Transverse colon (tissue), 4 donors: ENCODE measurements at regions not wholly inside any gene's neighbourhood (a gene's known extent, or its start where the extent isn't known, plus 50 kb on each side); places are given as distances from the start of the nearest gene placed in this dataset.

ENCODE experiments used
- DNase-seq: peaks from one replicate; pipeline ENCODE4 v3.0.0-alpha.2; 2019
- H3K27ac ChIP-seq, 4 donors: fragments of 200-600 bp; sonication (generic); 2 replicates each; pipeline ENCODE4 v1.5.1; 2016 to 2018; ENCODE audit warnings: inconsistent platforms in 4 of 4
- H3K27me3 ChIP-seq: fragments of 200-600 bp; sonication (generic); 2 replicates; pipeline ENCODE4 v1.5.1; 2017; ENCODE audit warnings: inconsistent platforms
- H3K36me3 ChIP-seq, 4 donors: fragments of 200-600 bp; sonication (generic); 2 replicates each; pipeline ENCODE4 v1.5.1; 2017 to 2019; ENCODE audit warnings: inconsistent platforms in 4 of 4
- H3K4me1 ChIP-seq, 4 donors: fragments of 200-600 bp; sonication (generic); 2 replicates each; pipeline ENCODE4 v1.5.1; 2017 to 2020; ENCODE audit warnings: inconsistent platforms in 4 of 4
- H3K4me3 ChIP-seq, 4 donors: fragments of 200-600 bp; sonication (generic); 1 replicate in 1 of 4; 2 replicates in 3 of 4; pipeline versions ENCODE4 v1.5.1 to v1.6.1; 2017 to 2019; ENCODE audit warnings: inconsistent platforms in 4 of 4
- H3K9me3 ChIP-seq, 2 donors: fragments of 200-600 bp; sonication (generic); 2 replicates each; pipeline ENCODE4 v1.5.1; 2017 to 2019; ENCODE audit warnings: inconsistent platforms in 2 of 2
- CTCF ChIP-seq, 5 experiments: fragments of 200-600 bp in 3 of 5; fragments of 450-650 bp in 2 of 5; sonication (generic) in 3 of 5; IDR thresholded peaks; 1 replicate in 2 of 5; 2 replicates in 3 of 5; pipeline ENCODE4 v1.5.1; 2016 to 2017; ENCODE audit warnings: antibody characterized with exemption in 5 of 5, inconsistent platforms in 3 of 5, mild to moderate bottlenecking in 2 of 5, moderate library complexity in 1 of 5
- EP300 ChIP-seq: sonication (generic); formaldehyde crosslinking; IDR thresholded peaks from one replicate; pipeline ENCODE4 v1.6.1; 2017; ENCODE audit warnings: antibody characterized with exemption, low read depth
- POLR2A ChIP-seq: fragments of 450-650 bp; IDR thresholded peaks from one replicate; pipeline ENCODE4 v1.6.1; 2016; ENCODE audit warnings: antibody characterized with exemption, mild to moderate bottlenecking, moderate library complexity
- POLR2AphosphoS5 ChIP-seq, 3 donors: sonication (generic); formaldehyde crosslinking; IDR thresholded peaks; one replicate each; pipeline ENCODE4 v1.6.1; 2016; ENCODE audit warnings: antibody characterized with exemption in 3 of 3
- WGBS, 2 donors: methylation state at CpG; one replicate each; pipeline ENCODE4 v1.1.5; 2018; ENCODE audit warnings: low coverage in 1 of 2; 5-methylcytosine and 5-hydroxymethylcytosine counted together
- in situ Hi-C, 4 donors: fragments of 200-750 bp; cut with MboI; loops; one replicate each; pipeline versions ENCODE4 v1.15.0 to v1.15.1; 2017; ENCODE audit warnings: low sequenced_read_pairs in 3 of 4, low pct_ligation_motif_present in 1 of 4, low pct_unique_long_range_greater_than_20kb in 1 of 4
- intact Hi-C: fragments of 100-400 bp; cut with DNase I; formaldehyde crosslinking; loops from one replicate; pipeline ENCODE4 v1.15.1; 2023; ENCODE audit warnings: low total_unique reads

- Histone ChIP-seq H3K27me3 (no peaks in the 10 kb centered on the region), H3K4me1 (no peaks in the 10 kb centered on the region), H3K4me3 (no peak overlapping the region), H3K36me3 (no peaks in the 10 kb centered on the region), H3K9me3 (no peaks in the 10 kb centered on the region), H3K27ac (no peak overlapping the region)
- intact Hi-C loops (no loop called here), in situ Hi-C loops (no loop called here)
- no peak for TF ChIP-seq POLR2A
- no peak for TF ChIP-seq EP300
- no peak for TF ChIP-seq POLR2AphosphoS5 (IDR thresholded peaks at IDR 0.05)
- no peak for DNase-seq
- WGBS, 2 donors: 98% methylated on average over 4 of the region's 4 CpGs; no CpG with 5 or more reads in 1 of the 2 donors
Observed at GRCh38 chrX:44063606-44064005, 90.4 kb upstream of the NDP start.

DNA sequence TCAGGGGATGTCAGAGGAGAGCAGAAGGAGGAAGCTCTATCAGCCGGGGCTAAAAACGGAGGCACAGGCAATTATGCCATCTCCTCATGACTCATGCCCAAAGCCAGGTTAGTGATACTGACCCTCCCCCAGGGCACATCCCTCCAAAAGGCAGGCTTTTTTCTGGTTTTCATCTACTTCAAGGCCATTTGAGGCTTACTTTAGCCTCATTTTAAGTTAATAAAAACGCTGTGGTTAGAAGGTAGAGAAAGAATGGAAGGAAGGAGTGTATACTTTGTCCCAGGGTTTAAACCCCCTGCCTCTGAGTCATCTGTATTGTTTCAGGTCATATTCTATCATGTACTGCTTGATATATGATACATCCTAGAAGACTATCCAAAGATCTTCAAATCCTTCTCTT is 89.7 kb upstream of the NDP start:
- intact Hi-C loops: no loop called here
- Histone ChIP-seq H3K36me3 (no peaks in the 10 kb centered on the region), H3K9me3 (no peaks in the 10 kb centered on the region), H3K27ac (no peak overlapping the region), H3K4me1 (no peaks in the 10 kb centered on the region), H3K27me3 (no peaks in the 10 kb centered on the region), H3K4me3 (no peak overlapping the region)
- in situ Hi-C loops: no loop called here
- no peak for DNase-seq
- 40 to 42% methylated on average over 1 to 3 of the region's 3 CpGs for WGBS, 2 donors
- TF ChIP-seq EP300 (no peak), POLR2AphosphoS5 (IDR thresholded peaks at IDR 0.05) (no peak), POLR2A (no peak), CTCF (IDR thresholded peaks at IDR 0.05) (no peak)

DNA sequence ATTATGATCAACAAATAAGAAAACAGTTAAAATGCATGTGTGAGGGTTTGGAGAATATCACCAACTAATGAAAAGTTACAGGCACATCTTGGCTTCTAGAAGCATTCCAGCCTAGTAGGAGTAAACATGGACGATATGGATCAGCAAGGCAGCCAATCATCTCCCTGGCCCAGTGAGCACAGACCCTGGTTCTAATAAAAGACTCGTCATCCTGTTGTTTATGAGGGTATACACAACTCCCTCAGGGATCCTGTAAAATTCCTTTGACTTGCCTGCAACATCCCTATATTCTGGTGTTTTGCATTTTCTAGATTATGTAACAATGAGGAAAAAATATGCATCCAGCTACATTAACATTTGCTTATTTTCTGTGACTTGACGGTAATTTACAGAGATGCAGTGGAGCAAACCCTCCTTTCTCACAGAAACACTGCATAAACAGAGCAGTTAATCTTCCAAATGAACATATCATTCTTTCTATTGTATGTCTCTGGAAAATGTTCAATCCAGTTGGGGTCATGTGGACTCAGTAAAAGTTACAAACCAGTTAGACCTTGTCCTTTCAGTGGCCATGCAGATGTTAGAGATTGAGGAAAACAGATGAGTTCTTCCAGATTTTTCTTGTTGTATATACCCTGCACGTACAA is 88.9 kb upstream of the NDP start:
- intact Hi-C loops: no loop called here
- in situ Hi-C loops: no loop called here
- WGBS, 2 donors: 24 to 44% methylated on average over 2 to 4 of the region's 4 CpGs
- no peak overlapping the region for H3K27ac ChIP-seq
- H3K4me3 ChIP-seq: no peak overlapping the region
- no peaks in the 10 kb centered on the region for H3K4me1 ChIP-seq
- H3K9me3 ChIP-seq: no peaks in the 10 kb centered on the region
- TF ChIP-seq POLR2A (no peak), POLR2AphosphoS5 (IDR thresholded peaks at IDR 0.05) (no peak), EP300 (no peak), CTCF (IDR thresholded peaks at IDR 0.05) (no peak)
- H3K27me3 ChIP-seq: no peaks in the 10 kb centered on the region
- DNase-seq: no peak
- no peaks in the 10 kb centered on the region for H3K36me3 ChIP-seq

GRCh38 chrX:44060221-44060620 is 87.0 kb upstream of the NDP start:
- WGBS, 2 donors: 36 to 40% methylated on average over 2 of the region's 2 CpGs
- no peak for TF ChIP-seq POLR2A
- TF ChIP-seq CTCF (IDR thresholded peaks at IDR 0.05): no peak
- no peak for TF ChIP-seq POLR2AphosphoS5 (IDR thresholded peaks at IDR 0.05)
- TF ChIP-seq EP300: no peak
- in situ Hi-C loops (no loop called here), intact Hi-C loops (no loop called here)
- H3K27me3 ChIP-seq: no peaks in the 10 kb centered on the region
- no peak overlapping the region for H3K27ac ChIP-seq
- H3K4me1 ChIP-seq: no peaks in the 10 kb centered on the region
- H3K4me3 ChIP-seq: no peak overlapping the region
- DNase-seq: no peak
- H3K9me3 ChIP-seq: no peaks in the 10 kb centered on the region
- H3K36me3 ChIP-seq: no peaks in the 10 kb centered on the region

DNA sequence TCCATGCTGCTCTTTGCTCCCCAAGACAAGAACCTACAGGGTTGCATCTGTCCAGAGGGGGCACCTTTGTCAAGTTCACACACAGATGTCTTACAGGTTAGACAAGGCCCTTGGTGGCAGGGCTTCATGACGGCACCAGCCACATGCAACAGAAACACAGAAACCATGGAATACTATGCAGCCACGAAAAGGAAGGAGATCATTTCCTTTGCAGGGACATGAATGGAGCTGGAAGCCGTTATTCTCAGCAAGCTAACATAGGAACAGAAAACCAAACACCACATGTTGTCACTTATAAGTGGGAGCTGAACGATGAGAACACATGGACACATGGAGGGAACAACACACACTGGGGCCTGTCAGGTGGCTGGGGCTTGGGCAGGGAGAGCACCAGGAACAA is 85.1 kb upstream of the NDP start:
- H3K27ac ChIP-seq: no peak overlapping the region
- no peaks in the 10 kb centered on the region for H3K9me3 ChIP-seq
- in situ Hi-C loops: no loop called here
- TF ChIP-seq CTCF (IDR thresholded peaks at IDR 0.05) (no peak), POLR2A (no peak), EP300 (no peak), POLR2AphosphoS5 (IDR thresholded peaks at IDR 0.05) (no peak)
- no peak for DNase-seq
- H3K4me3 ChIP-seq: no peak overlapping the region
- H3K4me1 ChIP-seq: no peaks in the 10 kb centered on the region
- H3K36me3 ChIP-seq: no peaks in the 10 kb centered on the region
- intact Hi-C loops: no loop called here
- no peaks in the 10 kb centered on the region for H3K27me3 ChIP-seq
- WGBS, 2 donors: 68 to 83% methylated on average over 2 to 4 of the region's 4 CpGs
